K562 (cell line): ENCODE measurements at regions not wholly inside any gene's neighbourhood (a gene's known extent, or its start where the extent isn't known, plus 50 kb on each side); places are given as distances from the start of the nearest gene placed in this dataset.
A peak's percentile ranks its signal among the peaks of the same experiment; 100 is the strongest.

Experiments
- ARID2 ChIP-seq: fragments of 450-650 bp; IDR thresholded peaks from 2 replicates; pipeline ENCODE4 v1.6.1; 2017; ENCODE audit warnings: antibody characterized with exemption, mild to moderate bottlenecking
- E2F1 ChIP-seq: sonication (generic); formaldehyde crosslinking; IDR thresholded peaks from 2 replicates; pipeline ENCODE4 v1.8.1; 2023; ENCODE audit warnings: mild to moderate bottlenecking, missing genetic modification reagents, moderate library complexity
- E2F4 ChIP-seq: sonication (generic); formaldehyde crosslinking; IDR thresholded peaks from 2 replicates; pipeline ENCODE4 v1.8.0; 2022; ENCODE audit warnings: mild to moderate bottlenecking, low read depth, missing genetic modification reagents
- ELF4 ChIP-seq: fragments of 450-650 bp; formaldehyde crosslinking; IDR thresholded peaks from 2 replicates; pipeline ENCODE4 v1.4.0; 2022; ENCODE audit warnings: missing genetic modification characterization
- HDAC1 ChIP-seq, 2 experiments: fragments of 450-650 bp; IDR thresholded peaks; 2 replicates each; pipeline ENCODE4 v1.6.1; 2016 to 2017; ENCODE audit warnings: inconsistent platforms in 1 of 2, mild to moderate bottlenecking in 1 of 2, moderate library complexity in 1 of 2
- HDGF ChIP-seq: fragments of 450-650 bp; IDR thresholded peaks from 2 replicates; pipeline ENCODE4 v1.6.1; 2016
- HLTF ChIP-seq: fragments of 450-650 bp; IDR thresholded peaks from 2 replicates; pipeline ENCODE4 v1.6.1; 2016
- MBD2 ChIP-seq: sonication (generic); IDR thresholded peaks from 2 replicates; pipeline ENCODE4 v1.6.1; 2016; ENCODE audit warnings: low read depth, borderline replicate concordance
- MLLT1 ChIP-seq, 2 experiments: fragments of 450-650 bp; IDR thresholded peaks; 2 replicates each; pipeline ENCODE4 v1.6.1; 2016
- MTA1 ChIP-seq: fragments of 450-650 bp; IDR thresholded peaks from 2 replicates; pipeline ENCODE4 v1.6.1; 2017; ENCODE audit warnings: borderline replicate concordance
- POLR2B ChIP-seq: fragments of 450-650 bp; IDR thresholded peaks from 2 replicates; pipeline ENCODE4 v1.6.1; 2018; ENCODE audit warnings: low read depth; ENCODE audit not compliant: partially characterized antibody
- SMARCB1 ChIP-seq: IDR thresholded peaks from 2 replicates; pipeline ENCODE4 v1.6.1; 2011; ENCODE audit warnings: improper control_type of control experiment, low read depth; ENCODE audit not compliant: insufficient read length
- SOX6 ChIP-seq: fragments of 450-650 bp; IDR thresholded peaks from 2 replicates; pipeline ENCODE4 v1.6.1; 2014; ENCODE audit warnings: mild to moderate bottlenecking
- SUPT5H ChIP-seq: fragments of 450-650 bp; IDR thresholded peaks from 2 replicates; pipeline ENCODE4 v1.6.1; 2016
- THRB ChIP-seq: fragments of 450-650 bp; formaldehyde crosslinking; conservative IDR thresholded peaks from 2 replicates; pipeline ENCODE4 v1.4.0; 2022; ENCODE audit warnings: mild to moderate bottlenecking, missing genetic modification characterization
- XRCC4 ChIP-seq: IDR thresholded peaks from one replicate; pipeline ENCODE4 v1.6.1; 2011; ENCODE audit not compliant: insufficient read depth, insufficient read length; ENCODE audit errors: extremely low read depth
- ZHX1 ChIP-seq: fragments of 150-350 bp; conservative IDR thresholded peaks from 2 replicates; pipeline ENCODE4 v1.6.1; 2014; ENCODE audit warnings: low read length

GRCh38 chr9:129497005-129497812 lies 123.7 kb downstream of the C9orf50 start (continued):
- TF ChIP-seq ARID2 (0 out of 2 replicates have a peak, but pooled peaks have one; percentile 29), ZHX1 (no peak), XRCC4 (no peak), THRB (CRISPR knock-in tag) (peak; percentile 67; the same call in 1 of the 2 replicates), ELF4 (CRISPR knock-in tag) (peak; percentile 32; the same call in 1 of the 2 replicates), SOX6 (no peak), SUPT5H (peak; percentile 56; the same call in 1 of the 2 replicates), HLTF (0 out of 2 replicates have a peak, but pooled peaks have one; percentile 38), E2F4 (CRISPR knock-in tag) (no peak), MTA1 (0 out of 2 replicates have a peak, but pooled peaks have one; percentile 34), MBD2 (no peak), MLLT1 (IDR thresholded peaks at IDR 0.05) (peak in 1 of 2 experiments; percentile 73; a peak in 2 of 4 replicates), SMARCB1 (no peak), HDAC1 (IDR thresholded peaks at IDR 0.05) (peak in 1 of 2 experiments; percentile 36; a peak in 1 of 4 replicates), POLR2B (peak; percentile 59), E2F1 (no peak), HDGF (peak; percentile 56; the same call in 1 of the 2 replicates)
